DND-41 (cell line): ENCODE measurements at regions not wholly inside any gene's neighbourhood (a gene's known extent, or its start where the extent isn't known, plus 50 kb on each side); places are given as distances from the start of the nearest gene placed in this dataset.

Source experiments
- ATAC-seq: fragments of 200-7000 bp; cut with Tn5 transposase; 3 replicates; pipeline ENCODE4 v1.9.1; 2021; ENCODE audit warnings: low read depth; ENCODE audit not compliant: insufficient read depth
- DNase-seq: peaks from one replicate; pipeline ENCODE4 v3.0.0-alpha.2; 2020
- H2AFZ ChIP-seq: 2 replicates; pipeline ENCODE4 v1.6.0; 2012; ENCODE audit warnings: low read depth, low read length
- H3K27ac ChIP-seq: 2 replicates; pipeline ENCODE4 v1.5.1; 2012; ENCODE audit warnings: low read length, inconsistent platforms
- H3K27me3 ChIP-seq: fragments of 200-600 bp; sonication (generic); 2 replicates; pipeline ENCODE4 v1.6.0; 2012; ENCODE audit warnings: low read length, mild to moderate bottlenecking, inconsistent platforms; ENCODE audit not compliant: insufficient read depth, poor library complexity
- H3K36me3 ChIP-seq: 2 replicates; pipeline ENCODE4 v1.5.1; 2012; ENCODE audit warnings: low read length, inconsistent platforms; ENCODE audit not compliant: insufficient read depth
- H3K4me1 ChIP-seq: 2 replicates; pipeline ENCODE4 v1.5.1; 2012; ENCODE audit warnings: mild to moderate bottlenecking, low read length; ENCODE audit not compliant: insufficient read depth
- H3K4me2 ChIP-seq: 2 replicates; pipeline ENCODE4 v1.6.0; 2012; ENCODE audit warnings: mild to moderate bottlenecking, moderate library complexity, low read length, inconsistent platforms; ENCODE audit not compliant: insufficient read depth
- H3K4me3 ChIP-seq, 2 experiments: fragments of 200-600 bp in 1 of 2; shearing (Covaris generic) in 1 of 2; 2 replicates each; pipeline ENCODE4 v1.5.1; 2012 to 2016; ENCODE audit warnings: inconsistent platforms in 2 of 2, low read length in 2 of 2, mild to moderate bottlenecking in 2 of 2, low read depth in 1 of 2, moderate library complexity in 1 of 2
- H3K79me2 ChIP-seq: 2 replicates; pipeline ENCODE4 v1.6.0; 2012; ENCODE audit warnings: low read length, inconsistent platforms; ENCODE audit not compliant: insufficient read depth
- H3K9ac ChIP-seq: 2 replicates; pipeline ENCODE4 v1.6.0; 2012; ENCODE audit warnings: low read depth, mild to moderate bottlenecking, inconsistent platforms, low read length, moderate library complexity
- H3K9me3 ChIP-seq: 2 replicates; pipeline ENCODE4 v1.5.1; 2012; ENCODE audit warnings: low read length, moderate library complexity, mild to moderate bottlenecking, inconsistent platforms; ENCODE audit not compliant: insufficient read depth, severe bottlenecking
- H4K20me1 ChIP-seq: 2 replicates; pipeline ENCODE4 v1.6.0; 2012; ENCODE audit warnings: low read length; ENCODE audit not compliant: insufficient read depth
- CTCF ChIP-seq: IDR thresholded peaks from 2 replicates; pipeline ENCODE4 v1.5.1; 2012; ENCODE audit warnings: borderline replicate concordance, low read length, moderate library complexity, mild to moderate bottlenecking; ENCODE audit not compliant: poor library complexity, severe bottlenecking; ENCODE audit errors: extremely low read depth
- EZH2 ChIP-seq: IDR thresholded peaks from 3 replicates; pipeline ENCODE4 v1.6.1; 2012; ENCODE audit warnings: borderline replicate concordance, low read depth, mild to moderate bottlenecking, moderate library complexity, low read length, inconsistent platforms; ENCODE audit not compliant: severe bottlenecking

DNA sequence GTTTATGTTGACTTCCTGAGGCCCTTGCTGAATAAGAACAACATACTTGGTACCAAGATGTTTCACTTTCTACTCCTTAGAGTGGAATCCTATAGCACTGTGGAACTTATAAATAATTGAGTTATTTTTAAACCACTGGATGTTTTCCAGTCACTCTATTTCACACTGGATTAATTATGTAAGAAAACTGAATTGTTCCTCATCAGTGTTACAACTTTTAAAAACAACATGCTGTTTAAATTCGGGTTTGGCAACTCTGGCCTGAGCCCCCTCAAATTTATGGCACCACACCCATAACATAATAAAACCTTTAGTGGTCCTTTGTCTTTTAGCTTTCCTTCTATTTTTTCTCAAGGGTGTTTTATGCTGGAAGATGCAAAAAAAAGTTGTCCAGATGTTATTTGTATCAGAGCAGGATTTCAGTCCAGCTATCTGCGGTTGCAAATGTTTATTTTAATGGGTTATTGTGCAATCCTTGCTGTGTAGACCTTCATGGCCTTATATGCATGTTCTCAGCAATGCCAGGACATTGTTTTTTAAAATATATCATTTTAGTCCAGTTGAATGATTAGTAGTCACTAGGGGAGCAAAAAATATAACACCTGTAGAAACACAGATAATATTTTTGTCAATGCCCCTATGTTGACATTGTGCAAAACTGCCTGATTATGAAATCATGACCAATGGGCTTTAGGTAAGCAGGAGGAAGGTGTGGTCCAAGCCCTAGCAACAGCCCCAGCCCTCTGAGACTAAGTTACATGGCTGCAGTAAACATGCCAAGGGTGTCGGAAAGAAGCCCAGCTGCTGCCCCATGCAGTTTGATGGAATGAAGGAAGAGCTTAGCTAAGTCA, 638.0 kb upstream of the ZEB2 start:
- no peak overlapping the region for H2AFZ ChIP-seq
- no peaks in the 10 kb centered on the region for H3K79me2 ChIP-seq
- ATAC-seq (no peak), DNase-seq (no peak)
- no peaks in the 10 kb centered on the region for H3K4me1 ChIP-seq
- no peaks in the 10 kb centered on the region for H3K36me3 ChIP-seq
- TF ChIP-seq CTCF (no peak), EZH2 (no peak)
- no peaks in the 10 kb centered on the region for H3K27me3 ChIP-seq
- H3K9ac ChIP-seq = no peak overlapping the region
- H3K4me2 ChIP-seq = no peak overlapping the region
- no peaks in the 10 kb centered on the region for H4K20me1 ChIP-seq
- no peaks in the 10 kb centered on the region for H3K9me3 ChIP-seq
- no peak overlapping the region for H3K4me3 ChIP-seq
- no peak overlapping the region for H3K27ac ChIP-seq

DNA sequence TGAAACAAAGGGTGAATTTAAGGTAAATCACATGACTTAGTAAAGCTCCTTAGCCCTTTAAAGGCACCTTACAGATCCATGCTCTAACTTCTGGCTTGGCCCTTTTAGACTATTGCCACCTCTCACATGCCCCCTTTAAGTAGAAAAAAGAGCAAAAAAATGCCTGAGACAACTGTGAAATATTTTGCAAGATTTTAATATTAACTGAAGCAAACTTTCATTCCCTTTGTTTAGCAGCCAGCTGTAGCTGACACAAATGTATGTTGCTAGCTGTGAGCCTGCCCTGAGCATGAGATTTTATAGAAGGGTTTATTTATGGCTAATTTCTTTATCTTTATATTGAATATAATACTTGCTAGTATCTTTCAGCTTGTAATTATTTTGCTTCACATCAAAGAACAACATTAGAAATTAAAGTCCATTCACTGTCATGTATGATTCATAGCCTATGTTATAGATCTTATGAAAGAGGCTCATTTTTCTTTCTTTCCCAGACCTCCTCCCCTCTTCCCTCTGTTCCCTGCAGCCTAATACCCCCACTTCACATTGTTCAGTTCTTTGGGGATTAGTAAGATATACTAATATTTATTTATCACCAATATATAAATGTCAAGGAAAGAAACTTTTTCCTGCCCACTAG, 637.2 kb upstream of the ZEB2 start:
- no peaks in the 10 kb centered on the region for H3K4me1 ChIP-seq
- no peaks in the 10 kb centered on the region for H3K36me3 ChIP-seq
- H3K4me3 ChIP-seq = no peak overlapping the region
- H3K4me2 ChIP-seq = no peak overlapping the region
- no peak overlapping the region for H2AFZ ChIP-seq
- H3K27ac ChIP-seq = no peak overlapping the region
- no peaks in the 10 kb centered on the region for H4K20me1 ChIP-seq
- no peak for ATAC-seq
- H3K79me2 ChIP-seq = no peaks in the 10 kb centered on the region
- H3K9ac ChIP-seq = no peak overlapping the region
- no peak for DNase-seq
- H3K27me3 ChIP-seq = no peaks in the 10 kb centered on the region
- H3K9me3 ChIP-seq = no peaks in the 10 kb centered on the region
- no peak for TF ChIP-seq EZH2
- TF ChIP-seq CTCF = no peak

DNA sequence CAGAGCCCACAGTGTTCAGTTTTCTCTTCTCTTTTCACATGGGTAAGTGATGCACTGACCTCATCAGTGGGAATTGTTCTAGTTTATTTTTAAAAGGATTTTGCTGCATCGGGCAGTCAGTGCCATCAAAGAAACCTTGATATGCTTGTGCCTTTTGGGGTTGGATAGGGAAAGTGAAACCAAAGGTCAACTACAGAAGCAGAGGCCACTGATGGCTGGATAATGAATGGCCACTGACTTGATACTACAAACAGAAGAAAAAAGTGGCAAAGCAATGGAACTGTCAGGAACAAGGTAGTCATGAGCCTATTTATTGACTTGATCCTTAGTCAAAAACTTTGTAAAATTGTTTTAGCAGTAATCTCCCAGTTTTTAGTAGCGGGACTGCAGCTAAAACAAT, 636.3 kb upstream of the ZEB2 start:
- no peak for TF ChIP-seq EZH2
- TF ChIP-seq CTCF = no peak
- Histone ChIP-seq H3K79me2 (no peaks in the 10 kb centered on the region), H3K36me3 (no peaks in the 10 kb centered on the region), H3K27ac (no peak overlapping the region), H4K20me1 (no peaks in the 10 kb centered on the region), H3K9me3 (no peaks in the 10 kb centered on the region), H2AFZ (no peak overlapping the region), H3K27me3 (no peaks in the 10 kb centered on the region), H3K4me2 (no peak overlapping the region), H3K9ac (no peak overlapping the region), H3K4me3 (no peak overlapping the region), H3K4me1 (no peaks in the 10 kb centered on the region)
- DNase-seq = no peak
- ATAC-seq = no peak

DNA sequence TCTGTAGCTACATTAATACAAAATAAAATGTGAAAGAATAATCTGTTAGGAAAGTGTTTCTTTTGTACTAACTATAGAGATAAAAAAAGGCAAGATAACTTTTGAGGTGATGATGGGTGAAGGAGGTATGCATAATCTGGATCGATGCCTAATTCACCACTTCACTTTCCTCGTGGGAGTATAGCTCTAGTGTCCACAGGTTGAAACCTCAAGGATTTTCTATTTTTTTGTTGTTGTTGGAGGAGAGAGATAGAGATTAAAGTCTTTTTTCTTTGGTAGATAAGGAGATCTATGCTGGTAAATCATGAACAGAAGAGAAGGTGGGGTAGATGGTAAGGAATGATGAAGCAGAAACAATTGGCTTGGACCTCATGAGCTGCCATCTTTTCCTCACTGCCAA, 635.3 kb upstream of the ZEB2 start:
- no peak overlapping the region for H3K4me2 ChIP-seq
- no peak overlapping the region for H3K4me3 ChIP-seq
- DNase-seq (no peak), ATAC-seq (no peak)
- H3K79me2 ChIP-seq = no peaks in the 10 kb centered on the region
- TF ChIP-seq CTCF (no peak), EZH2 (no peak)
- no peaks in the 10 kb centered on the region for H3K9me3 ChIP-seq
- no peaks in the 10 kb centered on the region for H3K36me3 ChIP-seq
- H3K4me1 ChIP-seq = no peaks in the 10 kb centered on the region
- H3K27me3 ChIP-seq = no peaks in the 10 kb centered on the region
- H2AFZ ChIP-seq = no peak overlapping the region
- no peak overlapping the region for H3K9ac ChIP-seq
- no peaks in the 10 kb centered on the region for H4K20me1 ChIP-seq
- H3K27ac ChIP-seq = no peak overlapping the region
